WERI-Rb-1 (cell line): ENCODE measurements at regions not wholly inside any gene's neighbourhood (a gene's known extent, or its start where the extent isn't known, plus 50 kb on each side); places are given as distances from the start of the nearest gene placed in this dataset.
"Not testable (repeated sequence)": the region's sequence is repeated elsewhere in the genome, so short reads cannot be mapped to it uniquely, and the experiment has no call there.

Source experiments
- DNase-seq: peaks from one replicate; pipeline ENCODE4 v3.0.0-alpha.2; 2020
- H3K27ac ChIP-seq: fragments of 250-450 bp; sonication (Bioruptor Pico); 2 replicates; pipeline ENCODE4 v1.5.1; 2020; ENCODE audit warnings: mild to moderate bottlenecking, moderate library complexity
- H3K27me3 ChIP-seq: fragments of 250-450 bp; sonication (Bioruptor Pico); 2 replicates; pipeline ENCODE4 v1.5.1; 2021; ENCODE audit warnings: mild to moderate bottlenecking, low read depth, moderate library complexity; ENCODE audit not compliant: insufficient read depth, severe bottlenecking
- H3K36me3 ChIP-seq: fragments of 250-450 bp; sonication (Bioruptor Pico); 2 replicates; pipeline ENCODE4 v1.5.1; 2020; ENCODE audit warnings: mild to moderate bottlenecking, moderate library complexity
- H3K4me3 ChIP-seq: 2 replicates; pipeline ENCODE4 v1.5.1; 2011; ENCODE audit warnings: low read depth, mild to moderate bottlenecking, control low read depth, low read length
- H3K9me3 ChIP-seq: fragments of 250-450 bp; sonication (Bioruptor Pico); 2 replicates; pipeline ENCODE4 v1.5.1; 2021; ENCODE audit warnings: mild to moderate bottlenecking, moderate library complexity; ENCODE audit not compliant: severe bottlenecking
- CTCF ChIP-seq: IDR thresholded peaks from 2 replicates; pipeline ENCODE4 v1.5.1; 2011; ENCODE audit warnings: low read depth, mild to moderate bottlenecking, control low read depth, inconsistent platforms, low read length

- Histone ChIP-seq H3K4me3 (no peak overlapping the region), H3K27ac (no peak overlapping the region), H3K9me3 (no peaks in the 10 kb centered on the region), H3K27me3 (no peaks in the 10 kb centered on the region), H3K36me3 (no peaks in the 10 kb centered on the region)
- DNase-seq = no peak
- TF ChIP-seq CTCF = no peak
Observed at GRCh38 chr6:146928503-146928902, 275.7 kb upstream of the STXBP5 start.

- Histone ChIP-seq H3K27ac (no peak overlapping the region), H3K4me3 (no peak overlapping the region), H3K36me3 (no peaks in the 10 kb centered on the region), H3K27me3 (no peaks in the 10 kb centered on the region), H3K9me3 (no peaks in the 10 kb centered on the region)
- no peak for DNase-seq
- TF ChIP-seq CTCF = no peak
Observed at GRCh38 chr6:146931214-146931613, 273.0 kb upstream of the STXBP5 start.

- H3K27me3 ChIP-seq = no peaks in the 10 kb centered on the region
- TF ChIP-seq CTCF = no peak
- no peaks in the 10 kb centered on the region for H3K9me3 ChIP-seq
- no peak for DNase-seq
- H3K4me3 ChIP-seq = no peak overlapping the region
- H3K36me3 ChIP-seq = no peaks in the 10 kb centered on the region
- H3K27ac ChIP-seq = no peak overlapping the region
Observed at GRCh38 chr6:146937316-146937715, 266.9 kb upstream of the STXBP5 start.

- Histone ChIP-seq H3K9me3 (peaks cover 5% of the 10 kb centered on the region), H3K27me3 (no peaks in the 10 kb centered on the region), H3K27ac (no peak overlapping the region), H3K36me3 (no peaks in the 10 kb centered on the region), H3K4me3 (no peak overlapping the region)
- no peak for DNase-seq
- TF ChIP-seq CTCF = no peak
Observed at GRCh38 chr6:146938266-146938665, 266.0 kb upstream of the STXBP5 start.

GRCh38 chr6:146939456-146939855, 264.8 kb upstream of the STXBP5 start:
- not testable (repeated sequence) for H3K27me3 ChIP-seq, H3K36me3 ChIP-seq, H3K27ac ChIP-seq, H3K9me3 ChIP-seq, H3K4me3 ChIP-seq, DNase-seq

- no peak for DNase-seq
- no peak overlapping the region for H3K4me3 ChIP-seq
- H3K9me3 ChIP-seq = peaks cover 5% of the 10 kb centered on the region
- H3K36me3 ChIP-seq = no peaks in the 10 kb centered on the region
- H3K27me3 ChIP-seq = no peaks in the 10 kb centered on the region
- TF ChIP-seq CTCF = no peak
- H3K27ac ChIP-seq = no peak overlapping the region
Observed at GRCh38 chr6:146943664-146944063, 260.6 kb upstream of the STXBP5 start.

GRCh38 chr6:146944077-146944476, 260.1 kb upstream of the STXBP5 start:
- no peak for DNase-seq
- Histone ChIP-seq H3K36me3 (no peaks in the 10 kb centered on the region), H3K27ac (no peak overlapping the region), H3K9me3 (peaks cover 5% of the 10 kb centered on the region), H3K4me3 (no peak overlapping the region), H3K27me3 (no peaks in the 10 kb centered on the region)
- TF ChIP-seq CTCF = no peak
